ENCODE measurements at regions not wholly inside any gene's neighbourhood (a gene's known extent, or its start where the extent isn't known, plus 50 kb on each side); places are given as distances from the start of the nearest gene placed in this dataset.

GRCh38 chr13:29940715-29941114, 90.3 kb upstream of the UBL3 start:
- Histone ChIP-seq H3K27me3 (replicated peaks in 1 of 4; ENCODE audit: control insufficient read depth in 3 of 4, extremely low read depth in 1 of 4, insufficient read depth in 3 of 4, low read length in 3 of 4) (peaks cover 0 to 16% (median 10%) of the 10 kb centered on the region in 4 experiments; a peak in 3 of 7 replicates), H2BK5ac (ENCODE audit: low read depth, low read length) (no peak overlapping the region), H3K36me3 (ENCODE audit: control insufficient read depth in 2 of 4, insufficient read depth in 4 of 4, low read length in 3 of 4) (no peaks in the 10 kb centered on the region), H3K18ac (ENCODE audit: extremely low read depth, low read length) (no peak overlapping the region), H4K20me1 (replicated peaks in 1 of 2; ENCODE audit: control insufficient read depth in 1 of 2, insufficient read depth in 2 of 2, low read length in 2 of 2) (no peaks in the 10 kb centered on the region), H3K14ac (ENCODE audit: insufficient read length) (no peak overlapping the region), H3K9me3 (ENCODE audit: insufficient read depth in 2 of 2, low read depth in 1 of 2, low read length in 1 of 2) (no peaks in the 10 kb centered on the region), H2BK12ac (ENCODE audit: low read depth, low read length) (no peak overlapping the region), H3K4me1 (replicated peaks in 1 of 4; ENCODE audit: control insufficient read depth in 3 of 4, insufficient read depth in 4 of 4, low read length in 3 of 4) (peaks cover 2 to 28% (median 15%) of the 10 kb centered on the region in 4 experiments; a peak in 6 of 7 replicates), H3K4me2 (ENCODE audit: insufficient read depth in 1 of 2, low read depth in 2 of 2, low read length in 2 of 2) (no peak overlapping the region), H3K4me3 (ENCODE audit: extremely low read depth in 1 of 4, insufficient read depth in 2 of 4, low read depth in 3 of 4, low read length in 4 of 4) (no peak overlapping the region), H2AK5ac (ENCODE audit: low read depth, low read length) (no peak overlapping the region), H2BK120ac (replicated peaks; ENCODE audit: low read depth, low read length) (no peak overlapping the region), H4K5ac (ENCODE audit: insufficient read length, low read depth, low read length) (no peak overlapping the region), H2AFZ (ENCODE audit: low read length) (no peak overlapping the region), H3K4ac (replicated peaks; ENCODE audit: insufficient read length, low read depth, low read length) (no peak overlapping the region), H3K79me1 (ENCODE audit: low read depth, low read length) (no peaks in the 10 kb centered on the region), H4K91ac (replicated peaks; ENCODE audit: insufficient read length, low read length) (no peak overlapping the region), H3K56ac (replicated peaks; ENCODE audit: insufficient read length, low read depth, low read length) (no peak overlapping the region), H3K9ac (replicated peaks in 1 of 4; ENCODE audit: extremely low read depth in 1 of 4, low read depth in 3 of 4, low read length in 3 of 4) (no peak overlapping the region), H2BK15ac (ENCODE audit: low read length) (no peak overlapping the region), H3K79me2 (ENCODE audit: control insufficient read depth in 1 of 2, insufficient read depth in 2 of 2, low read length in 2 of 2) (no peaks in the 10 kb centered on the region), H2BK20ac (ENCODE audit: low read length) (no peak overlapping the region), H3K27ac (ENCODE audit: low read depth, low read length) (no peak overlapping the region), H3K23me2 (ENCODE audit: low read depth, low read length) (no peaks in the 10 kb centered on the region; the same call in 1 of the 2 replicates), H4K8ac (ENCODE audit: extremely low read depth, insufficient read depth, low read length) (no peak overlapping the region), H3K23ac (ENCODE audit: insufficient read length) (no peak overlapping the region)
- CTCF ChIA-PET (ENCODE audit: partially characterized antibody), result interaction anchor here (0.6 to 11.0 kb wide), 3 partner anchors 18 to 93 kb away, joined by 3 to 97 read pairs (median 4); no protein-coding TSS in a partner anchor
- DNase-seq (ENCODE audit: low read depth in 1 of 2, low spot score in 2 of 2) (no peak), FAIRE-seq (no peak)
- 100% methylated on average over 1 of the region's 1 CpG; no CpG with 5 or more reads in 1 of the 2 experiments for WGBS, 2 experiments (ENCODE audit: extremely low coverage in 1 of 2, insufficient coverage in 1 of 2, insufficient read length in 1 of 2, insufficient replicate concordance in 2 of 2, low coverage in 1 of 2, low lambda C conversion rate in 2 of 2, missing lambda C conversion rate in 1 of 2)
- TF ChIP-seq JUN (IDR thresholded peaks at IDR 0.05; ENCODE audit: low read depth, low read length), result no peak
- no peak for TF ChIP-seq MAX (IDR thresholded peaks at IDR 0.05)
- TF ChIP-seq CREB1 (IDR thresholded peaks at IDR 0.05), result no peak
- TF ChIP-seq BACH1 (IDR thresholded peaks at IDR 0.05; ENCODE audit: low read length), result no peak
- TF ChIP-seq RAD21 (IDR thresholded peaks at IDR 0.05 in 1 of 2, conservative IDR thresholded peaks at IDR 0.05 in 1 of 2; ENCODE audit: low read depth in 2 of 2, low read length in 2 of 2), result no peak
- POLR2A ChIA-PET (ENCODE audit: partially characterized antibody), result no interaction called here
